D341Med (cell line): ENCODE measurements at regions not wholly inside any gene's neighbourhood (a gene's known extent, or its start where the extent isn't known, plus 50 kb on each side); places are given as distances from the start of the nearest gene placed in this dataset.

Source experiments
- DNase-seq: peaks from one replicate; pipeline ENCODE4 v3.0.0; 2012; ENCODE audit warnings: low spot score

DNA sequence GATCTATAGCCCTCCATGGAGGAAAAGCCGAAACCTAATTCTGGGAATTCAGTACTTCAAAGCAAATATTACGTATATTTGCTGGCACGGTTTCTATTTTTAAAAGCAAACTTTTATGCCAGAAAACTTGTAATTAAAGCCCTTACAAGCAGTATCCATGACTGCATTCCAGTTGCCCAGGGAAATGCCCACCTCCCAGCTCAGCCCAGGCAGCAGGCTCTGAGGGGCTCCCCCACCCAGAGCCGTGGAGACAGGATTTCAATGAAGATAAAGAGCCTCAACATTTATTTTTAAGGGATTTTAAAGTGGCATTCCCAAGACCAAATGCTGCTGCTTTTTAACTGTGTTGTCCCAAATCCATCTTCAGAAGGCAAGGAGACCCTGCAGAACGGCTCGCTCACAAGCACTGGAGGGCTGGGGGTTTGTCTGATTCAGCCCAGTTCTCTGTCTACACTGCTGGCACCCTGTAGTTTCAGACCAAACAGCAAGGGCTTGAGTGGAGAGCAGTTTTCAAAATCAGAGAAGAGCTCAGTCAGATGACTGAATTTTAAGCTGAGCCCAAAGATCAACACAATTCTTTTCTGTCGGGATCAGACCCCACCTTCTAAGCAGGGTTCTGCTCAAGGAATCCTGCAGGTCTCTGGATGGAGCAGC is 105.1 kb downstream of the KCNF1 start:
- no peak for DNase-seq

DNA sequence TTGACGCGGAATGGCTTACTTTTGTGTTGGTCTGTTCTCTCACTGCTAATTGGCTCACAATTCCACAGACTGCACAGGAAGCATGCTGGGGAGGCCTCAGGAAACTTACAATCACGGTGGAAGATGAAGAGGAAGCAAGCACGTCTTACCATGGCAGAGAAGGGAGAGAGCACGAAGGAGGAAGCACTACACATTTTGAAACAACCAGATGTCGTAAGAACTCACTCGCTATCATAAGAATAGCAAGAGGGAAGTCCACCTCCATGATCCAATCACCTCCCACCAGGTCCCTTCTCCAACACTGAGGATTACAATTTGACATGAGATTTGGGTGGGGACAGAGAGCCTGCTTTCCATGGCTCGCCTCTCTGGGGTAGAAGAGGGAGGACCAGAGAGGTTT is 106.2 kb downstream of the KCNF1 start:
- no peak for DNase-seq

DNA sequence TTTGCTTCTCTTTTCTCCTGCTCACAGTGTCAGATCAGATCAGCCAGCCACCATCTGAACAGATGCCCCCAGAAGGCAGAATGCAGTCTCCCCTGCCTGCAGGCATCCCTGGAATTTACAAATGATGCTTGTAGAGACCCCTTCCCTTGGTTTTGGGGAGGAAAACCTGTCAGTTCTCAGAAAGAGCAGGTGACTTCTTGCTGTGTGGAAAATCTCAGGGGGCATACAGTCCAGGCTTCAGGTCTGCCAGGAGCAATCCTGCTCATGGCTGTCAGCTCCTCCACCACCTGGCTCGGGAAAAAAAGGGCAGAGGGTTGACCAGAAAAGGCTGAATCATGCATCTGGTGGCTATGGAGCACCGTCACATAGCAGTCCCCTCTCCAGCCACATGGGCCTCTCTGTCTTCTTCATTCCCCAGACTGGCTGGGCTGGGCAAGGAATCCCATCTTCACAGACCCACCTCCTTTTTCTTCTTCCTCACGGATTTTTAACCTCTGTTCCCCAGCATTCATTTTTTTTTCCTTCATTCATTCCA is 107.0 kb downstream of the KCNF1 start:
- no peak for DNase-seq

DNA sequence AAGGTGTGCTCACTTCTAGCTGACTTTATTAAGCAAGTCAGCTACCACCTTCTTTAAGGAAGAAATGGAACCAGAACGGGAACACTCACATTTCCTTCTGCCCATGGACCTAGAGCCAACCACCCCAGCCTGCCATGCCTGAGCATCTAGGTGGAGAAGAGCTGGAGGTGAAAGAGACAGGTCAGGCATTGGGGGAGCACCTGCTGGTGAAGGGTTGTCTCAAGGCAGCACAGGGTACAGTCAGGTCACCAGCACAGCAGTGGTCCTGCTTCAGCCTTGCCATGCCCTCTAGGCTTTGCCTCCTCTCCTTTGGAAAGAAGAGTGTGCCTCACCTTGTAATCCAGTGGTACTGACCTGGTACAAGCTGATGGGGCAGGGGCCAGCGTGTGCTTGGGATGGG is 107.9 kb downstream of the KCNF1 start:
- DNase-seq: no peak

DNA sequence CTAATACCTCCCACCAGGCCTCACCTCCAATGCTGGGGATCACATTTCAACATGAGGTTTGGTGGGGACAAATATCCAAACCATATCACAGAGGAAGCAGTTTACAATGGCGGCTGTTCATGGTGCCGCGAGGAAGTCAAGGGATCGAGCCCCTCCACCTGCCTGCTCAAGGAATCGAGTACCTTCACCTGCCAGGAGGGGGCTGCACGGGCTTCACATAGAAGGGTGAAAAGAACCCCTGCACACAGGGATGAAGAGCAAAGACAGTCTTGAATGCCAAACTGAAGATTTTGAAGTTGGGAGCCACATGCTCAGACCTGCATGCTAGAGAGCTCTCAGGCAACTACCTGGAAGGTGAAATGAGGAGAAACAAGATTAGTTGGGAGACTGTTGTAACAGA is 110.3 kb downstream of the KCNF1 start:
- DNase-seq: no peak

DNA sequence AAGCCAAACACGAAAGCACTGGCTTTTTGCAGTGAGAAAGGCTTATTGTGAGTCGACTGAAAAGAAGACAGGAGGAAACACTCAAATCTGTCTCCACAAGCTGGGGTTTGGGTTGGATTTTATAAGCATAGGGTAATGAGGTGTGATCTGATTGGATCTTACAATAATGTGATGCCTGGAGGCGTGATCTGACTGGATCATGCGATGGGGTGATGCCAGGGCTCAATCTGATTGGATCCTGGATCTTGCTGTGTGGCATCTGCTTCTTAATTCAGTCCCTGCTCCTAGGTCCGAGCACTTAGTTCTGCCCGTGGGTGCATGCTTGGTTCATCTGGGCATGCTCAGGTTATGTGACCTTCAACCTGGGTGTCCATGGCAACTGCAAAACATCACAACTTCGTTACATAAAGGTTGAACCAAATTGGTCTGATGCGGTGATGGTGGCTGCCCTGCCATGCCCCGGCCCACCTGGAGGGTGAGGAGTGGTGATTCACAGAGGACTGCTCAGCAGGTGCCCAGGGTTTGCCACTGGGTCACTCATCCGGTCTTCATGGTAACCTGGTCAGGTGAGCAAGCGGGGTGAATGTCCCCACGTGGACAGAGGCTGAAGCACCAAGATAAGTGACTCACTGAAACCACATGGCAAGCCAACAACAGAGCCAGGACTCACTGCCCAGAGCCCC is 111.0 kb downstream of the KCNF1 start:
- no peak for DNase-seq

DNA sequence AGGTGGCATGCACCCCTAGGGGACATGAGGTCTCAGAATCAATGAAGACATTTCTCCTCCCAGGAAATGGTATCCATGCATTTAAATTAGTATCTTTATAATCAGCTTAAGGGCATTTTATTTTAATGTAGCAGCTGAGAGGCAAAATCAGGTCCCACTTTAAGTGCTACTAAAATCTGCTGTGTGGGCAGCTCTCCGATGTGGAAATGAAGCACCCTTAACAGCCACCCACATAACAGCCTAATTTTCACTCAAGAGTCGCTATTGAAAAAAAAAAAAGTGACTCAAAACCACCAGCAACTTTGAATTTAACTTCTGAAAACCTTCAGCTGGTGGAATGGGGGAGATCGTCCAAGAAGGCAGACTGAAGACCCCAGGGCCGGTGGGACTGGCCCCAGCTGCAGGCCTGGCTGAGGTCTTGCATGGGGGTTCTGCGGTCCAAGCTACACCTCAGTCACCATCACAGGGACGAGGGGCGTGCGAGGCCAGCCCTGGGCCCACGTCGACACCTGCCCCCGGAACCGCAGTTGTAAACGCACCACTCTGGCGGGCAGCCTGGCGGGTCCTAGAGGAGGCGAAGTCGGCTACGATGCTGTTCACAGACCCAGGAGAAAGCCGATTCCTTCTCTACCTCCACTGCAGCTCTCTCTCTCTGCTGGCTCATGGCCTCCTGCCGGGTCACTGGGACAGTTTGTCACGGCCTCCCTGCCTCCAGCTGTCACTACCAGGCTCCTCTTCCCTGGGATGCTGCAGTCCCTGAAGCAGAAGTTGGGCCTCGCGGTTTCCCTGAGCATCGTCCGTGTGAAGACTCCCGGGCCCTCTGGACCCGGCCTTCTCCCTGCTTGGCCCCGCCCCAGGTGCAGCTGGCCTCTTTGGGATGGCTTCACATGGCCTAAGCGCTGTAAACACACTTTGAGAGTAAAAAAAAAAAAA is 111.9 kb downstream of the KCNF1 start:
- no peak for DNase-seq

DNA sequence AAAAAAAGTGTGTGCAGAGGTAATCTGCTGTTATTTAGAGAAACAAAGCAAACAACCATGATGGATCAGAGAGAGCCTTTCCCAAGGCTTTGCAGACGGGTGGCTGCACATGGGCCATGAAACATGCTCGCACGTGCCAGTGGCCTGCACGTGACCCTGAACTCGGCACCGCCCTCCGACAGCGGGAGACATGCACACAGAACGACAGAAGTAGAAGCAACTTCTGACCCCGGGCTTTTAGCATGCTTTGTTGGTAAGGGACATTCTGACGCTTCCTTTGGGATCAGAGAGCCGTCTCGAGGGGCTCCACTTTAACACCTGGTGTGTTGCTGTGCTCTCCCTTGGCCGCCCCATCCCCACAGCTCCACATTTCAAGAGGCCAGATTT is 112.5 kb downstream of the KCNF1 start:
- DNase-seq: no peak

DNA sequence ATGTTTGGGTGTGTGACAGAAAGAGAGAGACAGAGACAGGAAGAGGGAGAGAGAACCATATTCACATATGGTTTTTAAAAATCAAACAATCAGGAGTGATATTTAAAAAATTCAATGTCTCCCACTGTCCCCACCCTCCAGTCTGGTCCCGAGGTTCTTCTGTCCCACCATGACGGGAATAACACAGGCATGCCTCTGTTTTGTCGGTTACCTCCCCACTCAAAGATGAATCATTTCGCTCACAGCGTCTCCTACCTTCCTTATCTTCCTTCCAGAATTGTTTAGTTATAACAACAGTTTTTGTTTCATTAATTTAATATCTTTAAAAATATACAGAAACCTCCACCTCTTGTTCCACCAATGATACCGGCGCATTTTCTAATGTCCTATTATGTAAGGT is 113.0 kb downstream of the KCNF1 start:
- DNase-seq: no peak

DNA sequence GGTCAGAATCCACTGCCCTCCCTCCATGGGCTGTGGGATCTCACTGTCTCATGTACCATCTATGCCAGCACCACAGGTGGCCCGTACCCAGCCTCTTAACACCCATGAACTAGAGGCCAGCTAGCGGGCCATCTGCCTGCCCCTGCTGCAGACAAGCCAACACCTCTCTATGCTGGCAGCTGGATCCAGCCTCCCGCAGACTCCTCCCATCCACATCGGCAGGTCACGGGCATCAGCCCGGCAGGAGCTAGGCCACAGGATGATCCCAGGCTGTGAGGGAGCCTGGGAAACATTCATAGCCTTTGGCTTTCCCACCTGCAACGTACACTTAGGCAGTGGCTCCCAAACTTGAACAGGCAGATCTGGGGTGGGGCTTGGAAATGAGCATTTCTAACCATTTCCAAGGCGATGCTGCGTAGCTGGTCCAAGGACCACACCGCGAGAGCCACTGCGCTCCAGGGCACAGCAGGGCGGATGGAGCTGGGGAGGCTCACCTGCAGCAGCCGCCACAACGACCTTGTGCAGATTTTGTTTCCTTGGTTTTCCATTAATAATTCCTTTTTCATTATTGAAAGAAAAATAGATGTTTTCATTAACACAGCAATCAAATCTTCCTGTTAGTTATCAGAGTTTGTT is 114.7 kb downstream of the KCNF1 start:
- no peak for DNase-seq

DNA sequence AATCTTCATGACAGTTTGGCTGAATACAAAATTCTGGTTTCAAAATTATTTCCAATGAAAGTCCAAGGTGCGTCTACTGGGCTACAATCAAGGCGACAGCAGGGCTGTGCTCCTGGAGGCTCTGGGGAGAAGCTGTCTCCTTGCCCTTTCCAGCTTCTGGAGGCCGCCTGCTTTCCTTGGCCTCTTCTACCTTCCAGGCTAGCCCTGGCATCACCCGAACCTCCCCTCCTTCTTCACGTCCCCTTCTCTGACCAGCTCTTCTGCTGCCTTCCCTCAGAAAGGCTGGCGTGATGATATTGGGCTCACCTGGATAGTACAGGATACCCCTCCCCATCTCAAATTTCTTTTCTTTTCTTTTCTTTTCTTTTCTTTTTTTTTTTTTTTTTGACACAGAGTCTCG is 115.5 kb downstream of the KCNF1 start:
- no peak for DNase-seq

DNA sequence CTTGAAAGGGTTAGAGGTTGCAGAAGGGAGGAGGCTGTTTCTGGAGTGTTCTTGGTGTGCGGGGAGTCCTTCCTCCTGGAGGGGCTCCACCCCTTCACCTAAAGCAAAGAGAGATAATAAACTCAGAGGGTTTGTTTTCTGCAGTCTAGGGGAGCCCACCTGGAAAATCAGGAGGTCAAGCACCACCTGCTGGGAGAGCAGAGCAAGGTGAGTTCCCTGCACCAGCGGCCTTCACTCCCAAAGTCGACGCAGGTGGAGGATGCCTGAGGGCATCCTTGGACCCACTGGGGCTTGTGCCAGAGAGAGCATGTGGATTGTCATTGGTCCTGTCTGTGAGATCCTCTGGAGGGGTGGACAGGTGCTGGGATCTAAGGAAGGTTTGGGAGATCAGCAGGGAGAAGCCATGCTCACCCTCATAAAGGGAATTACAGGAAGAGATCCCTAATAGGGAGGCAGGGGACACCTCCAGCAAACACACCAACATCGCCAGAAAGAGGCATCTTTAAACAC is 116.7 kb downstream of the KCNF1 start:
- DNase-seq: no peak

DNA sequence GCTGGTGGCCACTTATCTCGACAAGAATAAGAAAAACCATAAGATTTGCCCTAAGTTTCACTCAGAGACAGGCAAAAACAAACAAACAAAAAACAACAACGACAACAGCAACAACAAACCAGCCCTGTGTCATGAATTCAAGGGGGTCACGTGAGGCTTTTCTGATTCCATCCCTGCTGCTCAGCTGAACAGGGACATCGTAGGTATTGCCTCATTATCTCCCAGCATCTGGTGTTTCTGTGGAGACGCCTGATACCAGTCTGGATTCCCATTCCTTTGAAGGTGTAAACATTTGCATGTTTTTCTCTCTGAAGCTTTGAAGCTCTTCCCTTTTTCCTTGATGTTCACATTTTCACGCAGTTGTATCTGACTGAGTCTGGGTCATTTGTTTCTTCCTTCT is 117.4 kb downstream of the KCNF1 start:
- no peak for DNase-seq

DNA sequence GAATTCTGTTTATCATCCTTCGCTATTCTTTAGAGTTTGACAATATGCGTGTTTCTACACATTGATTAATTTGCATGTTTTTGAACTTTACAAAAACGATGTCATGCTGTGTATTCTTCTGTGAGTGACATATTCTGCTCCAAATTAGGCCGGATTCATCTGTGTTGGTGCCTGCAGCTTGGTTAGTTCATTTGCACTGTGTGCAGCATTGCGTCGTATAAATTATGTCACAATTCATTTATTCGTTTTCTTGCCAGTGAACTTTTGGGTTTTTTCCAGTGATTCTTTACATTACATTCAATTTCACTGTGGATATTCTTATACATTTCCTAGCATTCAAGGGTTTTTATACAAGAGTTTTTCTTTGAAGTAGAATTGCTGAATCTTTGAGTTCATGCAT is 118.3 kb downstream of the KCNF1 start:
- no peak for DNase-seq

DNA sequence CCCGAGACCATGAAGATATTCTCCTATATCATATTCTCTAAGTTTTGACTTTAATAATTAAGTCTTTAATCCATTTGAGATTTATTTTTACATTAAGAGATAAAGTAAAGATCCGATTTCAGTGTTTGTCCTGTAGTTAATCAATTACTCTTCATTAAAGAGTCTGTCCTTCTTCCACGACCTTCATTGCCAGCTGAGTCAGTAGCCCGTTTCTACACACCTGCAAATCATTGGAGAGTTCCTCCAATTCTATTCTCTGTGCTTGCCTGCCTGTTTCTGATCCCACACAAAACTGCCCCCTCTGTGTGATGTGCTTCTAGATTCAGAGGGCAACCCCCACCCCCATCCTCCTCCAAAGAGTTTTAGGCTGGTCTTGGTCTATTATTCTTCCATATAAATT is 119.2 kb downstream of the KCNF1 start:
- no peak for DNase-seq

DNA sequence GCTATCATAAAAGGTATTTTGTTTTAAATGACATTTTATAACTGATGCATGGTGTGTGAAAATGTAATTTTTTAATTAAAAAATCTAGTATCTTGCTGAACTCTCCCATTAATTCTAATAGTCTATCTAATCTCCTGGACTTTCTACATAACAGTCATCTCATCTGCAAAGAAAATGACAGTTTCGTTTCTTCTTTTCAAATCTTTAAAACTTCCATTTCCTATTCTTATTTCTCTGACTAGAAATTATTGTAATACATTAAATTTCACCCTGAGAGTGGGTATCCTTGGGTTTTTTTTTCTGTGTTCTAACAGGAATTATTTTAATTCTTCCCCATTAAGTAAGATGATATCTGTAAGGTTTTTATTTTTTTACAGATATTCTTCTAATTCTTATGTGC is 120.1 kb downstream of the KCNF1 start:
- DNase-seq: no peak

DNA sequence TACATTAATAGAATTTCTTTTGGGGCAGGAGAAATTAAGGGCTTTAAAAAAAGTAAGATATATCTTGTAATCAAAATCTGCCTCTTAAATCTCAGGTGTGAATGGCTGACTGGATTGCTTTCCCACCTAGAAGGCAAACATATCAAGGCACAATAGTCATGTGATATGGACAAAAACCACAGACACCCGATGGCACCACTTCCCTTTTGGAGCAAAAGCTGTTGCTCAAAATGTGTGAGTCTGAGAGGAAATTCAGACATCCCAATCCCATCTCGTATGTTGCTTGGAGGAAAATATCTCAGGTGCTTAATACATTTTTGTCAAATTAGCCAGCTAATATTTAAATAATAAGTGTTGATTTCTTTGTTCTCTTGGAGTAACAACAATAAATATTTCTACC is 120.7 kb downstream of the KCNF1 start:
- no peak for DNase-seq

DNA sequence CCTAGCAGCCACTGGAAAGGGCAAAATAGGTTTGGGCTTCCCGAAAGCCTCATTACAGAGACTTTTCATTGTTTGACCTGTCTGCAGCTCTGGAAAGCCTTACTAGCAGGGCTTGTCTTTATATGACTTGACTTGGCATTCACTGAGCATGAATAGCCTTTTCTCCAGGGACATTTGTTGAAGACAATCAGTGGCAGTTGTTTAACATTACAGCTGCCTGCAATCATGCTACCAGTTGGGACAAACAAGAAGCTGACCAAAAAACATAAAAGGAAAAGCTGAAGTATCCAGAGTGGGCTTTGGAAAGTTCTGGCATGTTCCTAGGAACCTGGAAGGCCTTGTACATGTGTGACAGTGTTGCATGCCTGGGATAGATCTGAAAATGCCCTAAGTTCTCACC is 121.4 kb downstream of the KCNF1 start:
- no peak for DNase-seq

DNA sequence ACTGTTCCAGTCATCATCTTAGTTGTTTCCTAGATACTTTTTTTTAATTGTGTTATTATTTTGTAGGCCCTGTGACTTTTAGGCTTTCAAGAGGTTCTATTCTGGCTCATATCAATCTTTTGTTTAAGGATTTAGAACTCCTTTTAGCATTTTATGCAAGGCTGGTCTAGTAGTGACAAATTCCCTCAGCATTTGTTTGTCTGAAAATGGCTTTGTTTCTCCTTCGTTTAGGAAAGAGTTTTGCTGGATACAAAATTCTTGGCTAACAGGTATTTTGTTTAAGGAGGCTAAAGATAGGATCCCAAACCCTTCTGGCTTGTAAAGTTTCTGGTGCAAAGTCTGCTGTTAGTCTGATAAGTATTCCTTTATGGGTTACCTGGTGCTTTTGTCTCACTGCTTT is 116.6 kb upstream of the SLC66A3 start:
- DNase-seq: no peak

DNA sequence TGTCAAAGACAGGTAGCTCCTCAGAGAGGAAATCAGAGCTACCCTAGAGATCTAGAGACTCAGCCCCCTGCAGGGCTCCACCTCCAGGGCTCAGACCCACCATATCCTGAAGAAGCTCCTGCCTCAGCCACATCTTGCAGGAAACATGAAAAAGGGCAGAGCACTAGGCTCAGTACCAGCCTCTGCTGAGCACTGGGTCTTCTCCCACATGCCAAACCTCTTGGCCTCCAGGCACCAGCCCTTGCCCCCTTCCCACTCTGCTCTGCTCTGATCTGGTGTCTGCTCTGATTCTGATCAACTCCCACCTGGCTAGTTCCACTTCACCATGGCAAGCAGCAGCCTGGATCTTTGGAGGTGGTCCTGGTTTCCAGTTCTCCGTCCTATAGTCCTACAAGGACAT is 114.3 kb upstream of the SLC66A3 start:
- DNase-seq: no peak

DNA sequence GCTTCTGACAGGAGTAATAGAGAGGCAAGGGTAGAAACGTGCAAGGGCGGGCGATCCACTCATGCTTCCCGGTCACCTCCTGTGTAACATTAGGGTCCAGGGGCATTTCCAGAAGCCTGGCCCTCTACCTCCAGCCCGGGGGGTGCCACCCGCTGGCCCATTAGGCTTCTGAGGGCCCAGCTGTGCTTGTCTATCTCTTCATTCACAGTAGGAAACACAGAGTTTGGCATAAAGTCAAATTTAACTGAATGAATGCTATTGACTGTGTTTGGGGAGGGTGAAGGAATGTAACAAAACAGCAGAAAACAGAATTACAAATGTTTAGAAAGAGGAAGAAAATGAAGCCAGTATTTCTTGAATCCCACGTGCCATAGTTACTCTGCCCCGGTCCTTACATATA is 112.4 kb upstream of the SLC66A3 start:
- DNase-seq: no peak

DNA sequence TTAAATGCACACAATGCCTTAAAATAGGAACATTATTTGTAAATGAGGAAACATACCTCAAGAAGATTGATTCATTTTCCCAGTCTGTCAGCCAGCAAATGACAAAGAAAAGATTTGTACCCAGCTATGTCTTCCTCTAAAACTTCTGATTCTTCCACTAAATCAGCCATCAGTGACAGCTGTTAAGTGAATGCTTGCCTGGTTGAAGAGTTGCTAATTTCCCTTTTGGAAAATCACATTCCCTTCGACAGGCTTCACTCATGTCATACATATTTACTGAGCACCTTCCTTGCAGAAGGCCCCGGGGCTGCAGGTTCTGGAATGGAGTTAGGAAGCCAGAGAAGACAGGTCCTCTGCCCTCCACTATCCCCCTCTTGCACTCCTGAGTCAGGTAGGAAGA is 112.0 kb upstream of the SLC66A3 start:
- no peak for DNase-seq
